WTC11 (cell line): ENCODE measurements at regions not wholly inside any gene's neighbourhood (a gene's known extent, or its start where the extent isn't known, plus 50 kb on each side); places are given as distances from the start of the nearest gene placed in this dataset.

Experiments
- ATAC-seq: fragments of 200-7000 bp; cut with Tn5 transposase; 2 replicates; pipeline ENCODE4 v1.10.0; 2021; ENCODE audit warnings: mild to moderate bottlenecking, moderate library complexity
- CTCF ChIA-PET: fragments of 300-600 bp; sonication (Branson Sonifier 250); formaldehyde crosslinking; loops from one replicate; lab custom pipeline; 2021; ENCODE audit warnings: antibody characterized with exemption; lab: Charles Lee
- POLR2A ChIA-PET: fragments of 350-600 bp; sonication (Branson Sonifier 250); formaldehyde crosslinking; loops from one replicate; lab custom pipeline; 2021; ENCODE audit warnings: antibody characterized with exemption; lab: Charles Lee
- DNase-seq: peaks from one replicate; pipeline ENCODE4 v3.0.0; 2021; ENCODE audit warnings: low spot score
- H3K27ac Mint-ChIP-seq: 2 replicates; pipeline ENCODE4 v1.8.0; 2021; ENCODE audit warnings: mixed read lengths
- H3K27me3 Mint-ChIP-seq: 2 replicates; pipeline ENCODE4 v1.8.0; 2021; ENCODE audit warnings: low read depth, mild to moderate bottlenecking, moderate library complexity, mixed read lengths
- H3K36me3 Mint-ChIP-seq: 2 replicates; pipeline ENCODE4 v1.8.0; 2021; ENCODE audit warnings: mixed read lengths
- H3K4me1 Mint-ChIP-seq: 2 replicates; pipeline ENCODE4 v1.8.0; 2022; ENCODE audit warnings: mixed read lengths
- H3K4me3 Mint-ChIP-seq: 2 replicates; pipeline ENCODE4 v1.8.0; 2021; ENCODE audit warnings: mild to moderate bottlenecking, moderate library complexity, mixed read lengths
- H3K9me3 Mint-ChIP-seq: 2 replicates; pipeline ENCODE4 v1.8.0; 2021; ENCODE audit warnings: mixed read lengths
- CTCF ChIP-seq: fragments of 200-600 bp; IDR thresholded peaks from 2 replicates; pipeline ENCODE4 v1.8.0; 2022; ENCODE audit warnings: antibody characterized with exemption
- E2F1 ChIP-seq: sonication (generic); formaldehyde crosslinking; IDR thresholded peaks from 2 replicates; pipeline ENCODE4 v1.8.0; 2022; ENCODE audit warnings: mild to moderate bottlenecking, missing genetic modification reagents
- E2F4 ChIP-seq: sonication (generic); formaldehyde crosslinking; IDR thresholded peaks from 2 replicates; pipeline ENCODE4 v1.8.1; 2022; ENCODE audit warnings: low read depth, mild to moderate bottlenecking, moderate library complexity, missing genetic modification reagents, borderline replicate concordance
- FOXK1 ChIP-seq: sonication (generic); formaldehyde crosslinking; IDR thresholded peaks from 2 replicates; pipeline ENCODE4 v1.8.0; 2022; ENCODE audit warnings: mild to moderate bottlenecking, moderate library complexity, missing genetic modification reagents
- FOXP4 ChIP-seq: sonication (generic); formaldehyde crosslinking; IDR thresholded peaks from 2 replicates; pipeline ENCODE4 v1.8.0; 2022; ENCODE audit warnings: mild to moderate bottlenecking, missing genetic modification reagents
- IRF1 ChIP-seq: sonication (generic); formaldehyde crosslinking; IDR thresholded peaks from 2 replicates; pipeline ENCODE4 v1.8.0; 2023; ENCODE audit warnings: missing genetic modification reagents
- NFATC4 ChIP-seq: fragments of 250-450 bp; sonication (Bioruptor Pico); IDR thresholded peaks from 2 replicates; pipeline ENCODE4 v1.9.0; 2021; ENCODE audit warnings: mild to moderate bottlenecking
- RORB ChIP-seq: fragments of 250-450 bp; sonication (Bioruptor Pico); IDR thresholded peaks from 2 replicates; pipeline ENCODE4 v1.9.0; 2021; ENCODE audit warnings: mild to moderate bottlenecking
- SMAD3 ChIP-seq: sonication (generic); formaldehyde crosslinking; IDR thresholded peaks from 2 replicates; pipeline ENCODE4 v1.8.0; 2022; ENCODE audit warnings: missing genetic modification reagents, mild to moderate bottlenecking, borderline replicate concordance
- SOX15 ChIP-seq: fragments of 250-450 bp; sonication (Bioruptor Pico); IDR thresholded peaks from 2 replicates; pipeline ENCODE4 v1.9.0; 2021; ENCODE audit warnings: mild to moderate bottlenecking
- TCF7 ChIP-seq: sonication (generic); formaldehyde crosslinking; IDR thresholded peaks from 2 replicates; pipeline ENCODE4 v1.8.0; 2022; ENCODE audit warnings: mild to moderate bottlenecking, low read depth, missing genetic modification reagents, moderate library complexity
- ZNF425 ChIP-seq: fragments of 250-450 bp; sonication (Bioruptor Pico); conservative IDR thresholded peaks from 2 replicates; pipeline ENCODE4 v1.9.0; 2021; ENCODE audit warnings: mild to moderate bottlenecking
- TF ChIP-seq, protein P1 (sequence below): sonication (generic); formaldehyde crosslinking; IDR thresholded peaks from 2 replicates; pipeline ENCODE4 v1.8.1; 2023; ENCODE audit warnings: mild to moderate bottlenecking, missing genetic modification reagents, moderate library complexity
- TF ChIP-seq, protein P2 (sequence below): fragments of 250-450 bp; sonication (Bioruptor Pico); IDR thresholded peaks from 2 replicates; pipeline ENCODE4 v2.1.2; 2022; ENCODE audit warnings: mild to moderate bottlenecking, moderate library complexity
- TF ChIP-seq, protein P3 (sequence below): sonication (generic); formaldehyde crosslinking; IDR thresholded peaks from 2 replicates; pipeline ENCODE4 v1.8.1; 2023; ENCODE audit warnings: mild to moderate bottlenecking, missing genetic modification reagents
- TF ChIP-seq, protein P4 (sequence below): fragments of 250-450 bp; sonication (Bioruptor Pico); IDR thresholded peaks from 2 replicates; pipeline ENCODE4 v1.9.0; 2021; ENCODE audit warnings: mild to moderate bottlenecking, borderline replicate concordance

DNA sequence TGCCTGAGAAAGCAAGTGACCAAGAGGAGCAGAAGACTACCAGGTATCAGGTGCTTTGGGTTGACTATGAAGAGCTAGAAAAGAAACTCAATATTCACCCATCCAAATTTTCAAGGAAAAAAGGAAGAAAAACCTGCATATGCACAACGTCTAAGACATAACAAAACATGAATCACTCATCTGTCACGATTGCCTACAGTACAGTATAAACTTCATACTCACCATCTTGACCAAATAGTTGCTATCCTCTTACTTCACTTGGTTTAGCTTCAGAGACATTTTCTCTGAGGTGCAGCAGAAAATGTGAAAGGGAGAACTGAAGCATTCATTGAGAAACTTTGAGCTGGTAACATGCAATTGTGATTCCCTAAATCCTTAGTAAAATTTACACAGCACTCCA lies 228.6 kb upstream of the MPDZ start (continued):
- TF ChIP-seq, protein P1, sequence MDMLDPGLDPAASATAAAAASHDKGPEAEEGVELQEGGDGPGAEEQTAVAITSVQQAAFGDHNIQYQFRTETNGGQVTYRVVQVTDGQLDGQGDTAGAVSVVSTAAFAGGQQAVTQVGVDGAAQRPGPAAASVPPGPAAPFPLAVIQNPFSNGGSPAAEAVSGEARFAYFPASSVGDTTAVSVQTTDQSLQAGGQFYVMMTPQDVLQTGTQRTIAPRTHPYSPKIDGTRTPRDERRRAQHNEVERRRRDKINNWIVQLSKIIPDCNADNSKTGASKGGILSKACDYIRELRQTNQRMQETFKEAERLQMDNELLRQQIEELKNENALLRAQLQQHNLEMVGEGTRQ (CRISPR knock-in tag), result no peak
- no peak for TF ChIP-seq CTCF
- no peak for TF ChIP-seq TCF7 (CRISPR knock-in tag)
- TF ChIP-seq, protein P2, sequence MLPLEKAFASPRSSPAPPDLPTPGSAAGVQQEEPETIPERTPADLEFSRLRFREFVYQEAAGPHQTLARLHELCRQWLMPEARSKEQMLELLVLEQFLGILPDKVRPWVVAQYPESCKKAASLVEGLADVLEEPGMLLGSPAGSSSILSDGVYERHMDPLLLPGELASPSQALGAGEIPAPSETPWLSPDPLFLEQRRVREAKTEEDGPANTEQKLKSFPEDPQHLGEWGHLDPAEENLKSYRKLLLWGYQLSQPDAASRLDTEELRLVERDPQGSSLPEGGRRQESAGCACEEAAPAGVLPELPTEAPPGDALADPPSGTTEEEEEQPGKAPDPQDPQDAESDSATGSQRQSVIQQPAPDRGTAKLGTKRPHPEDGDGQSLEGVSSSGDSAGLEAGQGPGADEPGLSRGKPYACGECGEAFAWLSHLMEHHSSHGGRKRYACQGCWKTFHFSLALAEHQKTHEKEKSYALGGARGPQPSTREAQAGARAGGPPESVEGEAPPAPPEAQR, result no peak
- no peak for TF ChIP-seq FOXK1 (CRISPR knock-in tag)
- no peak for TF ChIP-seq SMAD3
- no peak for TF ChIP-seq RORB (CRISPR knock-in tag)
- TF ChIP-seq ZNF425 (CRISPR knock-in tag), result no peak
- TF ChIP-seq FOXP4 (CRISPR knock-in tag), result no peak

DNA sequence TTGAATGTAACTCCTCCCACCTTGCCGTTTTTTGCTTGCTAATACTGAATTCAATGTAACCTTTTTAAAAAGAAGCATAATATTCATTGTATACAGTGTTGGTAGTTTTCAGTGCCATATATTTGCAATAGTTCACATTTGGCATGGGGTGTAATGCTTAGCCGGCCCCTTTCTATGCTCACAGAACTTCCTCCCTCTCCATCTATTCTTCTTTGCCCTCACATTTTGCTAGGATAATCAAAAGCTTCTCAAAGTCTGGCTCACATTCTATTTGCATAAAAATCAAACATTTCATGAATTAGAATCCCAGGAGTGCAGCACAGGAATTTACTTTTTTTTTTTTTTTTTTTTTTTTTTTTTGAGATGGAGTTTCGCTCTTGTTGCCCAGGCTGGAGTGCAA lies 226.3 kb upstream of the MPDZ start:
- no peak for ATAC-seq
- H3K9me3 Mint-ChIP-seq, result peaks cover 9% of the 10 kb centered on the region
- CTCF ChIA-PET, result no interaction called here

More for the DNA sequence above, 226.3 kb upstream of the MPDZ start:
- Mint-ChIP-seq H3K36me3 (no peaks in the 10 kb centered on the region; the same call in 1 of the 2 replicates), H3K27me3 (no peaks in the 10 kb centered on the region; the same call in 1 of the 2 replicates), H3K4me3 (no peak overlapping the region), H3K27ac (no peak overlapping the region), H3K4me1 (peaks cover 27% of the 10 kb centered on the region)
- no peak for TF ChIP-seq SOX15 (CRISPR knock-in tag)
- TF ChIP-seq, protein P3, sequence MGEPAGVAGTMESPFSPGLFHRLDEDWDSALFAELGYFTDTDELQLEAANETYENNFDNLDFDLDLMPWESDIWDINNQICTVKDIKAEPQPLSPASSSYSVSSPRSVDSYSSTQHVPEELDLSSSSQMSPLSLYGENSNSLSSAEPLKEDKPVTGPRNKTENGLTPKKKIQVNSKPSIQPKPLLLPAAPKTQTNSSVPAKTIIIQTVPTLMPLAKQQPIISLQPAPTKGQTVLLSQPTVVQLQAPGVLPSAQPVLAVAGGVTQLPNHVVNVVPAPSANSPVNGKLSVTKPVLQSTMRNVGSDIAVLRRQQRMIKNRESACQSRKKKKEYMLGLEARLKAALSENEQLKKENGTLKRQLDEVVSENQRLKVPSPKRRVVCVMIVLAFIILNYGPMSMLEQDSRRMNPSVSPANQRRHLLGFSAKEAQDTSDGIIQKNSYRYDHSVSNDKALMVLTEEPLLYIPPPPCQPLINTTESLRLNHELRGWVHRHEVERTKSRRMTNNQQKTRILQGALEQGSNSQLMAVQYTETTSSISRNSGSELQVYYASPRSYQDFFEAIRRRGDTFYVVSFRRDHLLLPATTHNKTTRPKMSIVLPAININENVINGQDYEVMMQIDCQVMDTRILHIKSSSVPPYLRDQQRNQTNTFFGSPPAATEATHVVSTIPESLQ, result no peak
- TF ChIP-seq E2F4, result no peak
- no peak for TF ChIP-seq IRF1 (CRISPR knock-in tag)
- TF ChIP-seq, protein P4, sequence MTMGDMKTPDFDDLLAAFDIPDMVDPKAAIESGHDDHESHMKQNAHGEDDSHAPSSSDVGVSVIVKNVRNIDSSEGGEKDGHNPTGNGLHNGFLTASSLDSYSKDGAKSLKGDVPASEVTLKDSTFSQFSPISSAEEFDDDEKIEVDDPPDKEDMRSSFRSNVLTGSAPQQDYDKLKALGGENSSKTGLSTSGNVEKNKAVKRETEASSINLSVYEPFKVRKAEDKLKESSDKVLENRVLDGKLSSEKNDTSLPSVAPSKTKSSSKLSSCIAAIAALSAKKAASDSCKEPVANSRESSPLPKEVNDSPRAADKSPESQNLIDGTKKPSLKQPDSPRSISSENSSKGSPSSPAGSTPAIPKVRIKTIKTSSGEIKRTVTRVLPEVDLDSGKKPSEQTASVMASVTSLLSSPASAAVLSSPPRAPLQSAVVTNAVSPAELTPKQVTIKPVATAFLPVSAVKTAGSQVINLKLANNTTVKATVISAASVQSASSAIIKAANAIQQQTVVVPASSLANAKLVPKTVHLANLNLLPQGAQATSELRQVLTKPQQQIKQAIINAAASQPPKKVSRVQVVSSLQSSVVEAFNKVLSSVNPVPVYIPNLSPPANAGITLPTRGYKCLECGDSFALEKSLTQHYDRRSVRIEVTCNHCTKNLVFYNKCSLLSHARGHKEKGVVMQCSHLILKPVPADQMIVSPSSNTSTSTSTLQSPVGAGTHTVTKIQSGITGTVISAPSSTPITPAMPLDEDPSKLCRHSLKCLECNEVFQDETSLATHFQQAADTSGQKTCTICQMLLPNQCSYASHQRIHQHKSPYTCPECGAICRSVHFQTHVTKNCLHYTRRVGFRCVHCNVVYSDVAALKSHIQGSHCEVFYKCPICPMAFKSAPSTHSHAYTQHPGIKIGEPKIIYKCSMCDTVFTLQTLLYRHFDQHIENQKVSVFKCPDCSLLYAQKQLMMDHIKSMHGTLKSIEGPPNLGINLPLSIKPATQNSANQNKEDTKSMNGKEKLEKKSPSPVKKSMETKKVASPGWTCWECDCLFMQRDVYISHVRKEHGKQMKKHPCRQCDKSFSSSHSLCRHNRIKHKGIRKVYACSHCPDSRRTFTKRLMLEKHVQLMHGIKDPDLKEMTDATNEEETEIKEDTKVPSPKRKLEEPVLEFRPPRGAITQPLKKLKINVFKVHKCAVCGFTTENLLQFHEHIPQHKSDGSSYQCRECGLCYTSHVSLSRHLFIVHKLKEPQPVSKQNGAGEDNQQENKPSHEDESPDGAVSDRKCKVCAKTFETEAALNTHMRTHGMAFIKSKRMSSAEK (CRISPR knock-in tag), result no peak
- no peak for TF ChIP-seq E2F1 (CRISPR knock-in tag)
- TF ChIP-seq NFATC4 (CRISPR knock-in tag), result no peak
- no peak for DNase-seq
- POLR2A ChIA-PET, result no interaction called here
